ENCODE measurements at regions not wholly inside any gene's neighbourhood (a gene's known extent, or its start where the extent isn't known, plus 50 kb on each side); places are given as distances from the start of the nearest gene placed in this dataset.
"Not testable (repeated sequence)": the region's sequence is repeated elsewhere in the genome, so short reads cannot be mapped to it uniquely, and the experiment has no call there.

- TF ChIP-seq CTCF, POLR2AphosphoS5, POLR2A (IDR thresholded peaks at IDR 0.05): not testable (repeated sequence)
These were observed 98.0 kb upstream of the VSTM2A start for GRCh38 chr7:54444046-54444686.

All from prostate gland (tissue), 2 donors.